ENCODE measurements at regions not wholly inside any gene's neighbourhood (a gene's known extent, or its start where the extent isn't known, plus 50 kb on each side); places are given as distances from the start of the nearest gene placed in this dataset.
"Not testable (repeated sequence)": the region's sequence is repeated elsewhere in the genome, so short reads cannot be mapped to it uniquely, and the experiment has no call there.

DNA sequence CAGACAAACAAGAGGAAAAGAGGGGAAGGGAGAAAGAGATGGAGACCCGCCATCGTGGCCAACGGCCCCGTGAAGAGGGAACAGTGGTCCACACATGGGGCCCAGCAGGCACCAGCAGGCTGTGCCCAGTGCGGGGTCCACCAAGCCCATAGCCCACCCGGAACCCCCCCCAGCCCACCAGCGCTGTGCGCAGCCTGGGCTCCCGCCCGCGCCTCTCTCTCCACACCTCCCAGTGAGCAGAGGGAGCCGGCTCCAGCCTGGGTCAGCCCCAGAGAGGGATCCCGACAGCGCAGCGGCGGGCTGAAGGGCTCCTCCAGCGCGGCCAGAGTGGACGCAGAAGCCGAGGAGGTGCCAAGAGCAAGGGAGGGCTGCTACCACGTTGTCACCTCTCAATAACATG, 105.0 kb upstream of the TMTC1 start:
- TF ChIP-seq, protein P1, sequence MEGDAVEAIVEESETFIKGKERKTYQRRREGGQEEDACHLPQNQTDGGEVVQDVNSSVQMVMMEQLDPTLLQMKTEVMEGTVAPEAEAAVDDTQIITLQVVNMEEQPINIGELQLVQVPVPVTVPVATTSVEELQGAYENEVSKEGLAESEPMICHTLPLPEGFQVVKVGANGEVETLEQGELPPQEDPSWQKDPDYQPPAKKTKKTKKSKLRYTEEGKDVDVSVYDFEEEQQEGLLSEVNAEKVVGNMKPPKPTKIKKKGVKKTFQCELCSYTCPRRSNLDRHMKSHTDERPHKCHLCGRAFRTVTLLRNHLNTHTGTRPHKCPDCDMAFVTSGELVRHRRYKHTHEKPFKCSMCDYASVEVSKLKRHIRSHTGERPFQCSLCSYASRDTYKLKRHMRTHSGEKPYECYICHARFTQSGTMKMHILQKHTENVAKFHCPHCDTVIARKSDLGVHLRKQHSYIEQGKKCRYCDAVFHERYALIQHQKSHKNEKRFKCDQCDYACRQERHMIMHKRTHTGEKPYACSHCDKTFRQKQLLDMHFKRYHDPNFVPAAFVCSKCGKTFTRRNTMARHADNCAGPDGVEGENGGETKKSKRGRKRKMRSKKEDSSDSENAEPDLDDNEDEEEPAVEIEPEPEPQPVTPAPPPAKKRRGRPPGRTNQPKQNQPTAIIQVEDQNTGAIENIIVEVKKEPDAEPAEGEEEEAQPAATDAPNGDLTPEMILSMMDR (IDR thresholded peaks at IDR 0.05; ENCODE audit: low read depth, low read length): no peak
- no peak for DNase-seq (ENCODE audit: extremely low read depth, low read depth)

GRCh38 chr12:29884957-29885356, 101.2 kb upstream of the TMTC1 start:
- DNase-seq (ENCODE audit: extremely low read depth, low read depth): not testable (repeated sequence)

- DNase-seq (ENCODE audit: extremely low read depth, low read depth): no peak
- TF ChIP-seq, protein P1 (IDR thresholded peaks at IDR 0.05; ENCODE audit: low read depth, low read length): no peak
These were observed 100.3 kb upstream of the TMTC1 start for GRCh38 chr12:29883941-29884554.

DNA sequence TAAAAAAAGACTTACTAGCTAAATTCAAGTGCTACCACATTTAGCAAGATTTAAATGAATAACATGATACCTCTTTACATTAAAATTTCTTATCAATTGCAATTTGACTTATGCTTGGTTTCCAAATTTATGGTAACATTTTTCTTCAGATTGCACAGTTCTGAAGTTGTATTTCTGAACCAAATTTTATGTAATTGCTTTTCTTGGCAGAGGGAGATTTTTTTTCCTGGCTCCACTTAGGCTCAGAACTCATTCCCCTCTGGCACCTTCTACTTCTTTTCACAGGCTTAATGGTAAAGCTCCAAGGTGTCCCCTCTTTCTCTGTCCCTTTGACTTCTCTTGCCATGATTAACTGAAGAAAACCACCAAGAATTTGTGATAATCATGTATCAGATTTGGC, 99.8 kb upstream of the TMTC1 start:
- no peak for DNase-seq (ENCODE audit: extremely low read depth, low read depth)
- TF ChIP-seq, protein P1 (IDR thresholded peaks at IDR 0.05; ENCODE audit: low read depth, low read length): no peak

DNA sequence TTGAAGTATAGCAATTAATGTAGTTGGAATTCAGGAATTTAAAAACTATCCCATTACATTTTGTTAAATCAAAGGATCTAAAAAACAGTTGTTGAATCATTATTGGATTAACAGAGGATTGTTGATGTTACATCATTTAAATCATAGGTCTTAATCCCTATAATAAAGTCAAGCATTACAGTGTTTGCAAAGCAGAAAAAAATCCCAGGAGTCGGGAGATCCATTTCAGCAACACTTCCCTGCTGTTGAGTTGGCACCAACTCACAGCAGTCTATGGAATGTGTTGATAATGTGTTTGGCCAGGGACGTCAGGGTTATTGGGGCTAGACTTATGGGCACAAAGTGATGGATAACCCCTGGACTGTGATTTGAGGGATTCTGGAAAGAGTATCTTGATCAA, 99.1 kb upstream of the TMTC1 start:
- TF ChIP-seq, protein P1 (IDR thresholded peaks at IDR 0.05; ENCODE audit: low read depth, low read length): no peak
- DNase-seq (ENCODE audit: extremely low read depth, low read depth): no peak

- TF ChIP-seq, protein P1 (IDR thresholded peaks at IDR 0.05; ENCODE audit: low read depth, low read length): no peak
- no peak for DNase-seq (ENCODE audit: extremely low read depth, low read depth)
These were observed 97.2 kb upstream of the TMTC1 start for GRCh38 chr12:29880987-29881386.

DNA sequence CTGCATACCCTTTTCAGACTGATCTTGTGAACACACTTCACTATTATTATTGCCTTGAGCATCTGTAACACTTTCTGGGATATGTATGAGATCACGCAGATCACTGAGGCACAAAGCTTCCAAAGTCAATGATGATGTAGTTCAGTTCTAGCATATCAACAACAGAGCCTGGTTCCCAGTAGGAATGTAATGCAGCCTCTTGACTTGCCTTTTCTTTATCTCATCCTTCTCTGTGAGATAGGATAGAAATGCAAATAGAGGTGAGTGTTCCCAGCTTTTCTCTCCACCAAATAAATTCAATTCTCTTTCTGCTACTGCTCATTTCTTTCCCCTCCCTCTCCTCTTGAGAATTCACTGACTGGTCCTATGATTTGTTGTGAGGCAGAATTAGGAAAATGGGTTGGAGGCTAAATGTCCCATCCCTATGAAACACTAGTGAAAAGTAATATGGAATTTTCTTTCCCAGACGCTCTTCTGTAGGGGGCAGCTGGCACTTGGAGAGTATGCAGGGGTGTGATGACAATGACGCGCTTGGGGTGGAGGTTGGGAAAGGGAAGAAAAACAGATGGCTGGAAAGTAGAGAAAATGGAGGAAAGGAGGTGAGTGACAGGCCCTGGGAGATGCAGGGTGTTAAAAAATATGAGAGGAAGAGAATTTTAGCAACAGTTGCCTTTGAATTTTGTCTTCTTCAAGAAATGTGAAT, 96.0 kb upstream of the TMTC1 start:
- TF ChIP-seq, protein P1 (IDR thresholded peaks at IDR 0.05; ENCODE audit: low read depth, low read length): no peak
- DNase-seq (ENCODE audit: extremely low read depth, low read depth): no peak

DNA sequence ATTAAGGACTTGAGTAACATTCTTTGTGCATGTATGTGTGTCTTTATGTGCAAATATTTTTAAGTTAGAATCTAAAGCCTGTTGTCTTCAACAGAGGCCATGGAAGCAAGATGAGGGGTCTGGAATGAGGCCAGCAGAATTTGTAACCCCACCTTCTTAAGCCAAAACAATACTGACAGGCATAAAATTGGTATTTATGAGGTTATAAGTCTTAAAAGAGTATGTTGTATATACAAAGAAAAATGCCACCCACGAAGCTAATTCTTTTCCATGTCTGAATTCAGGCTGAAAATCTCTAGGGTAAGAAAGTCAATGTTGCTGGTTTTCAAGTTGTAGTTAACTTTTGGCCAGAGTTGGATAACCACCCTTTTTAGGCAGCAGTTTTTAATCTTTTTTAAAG, 86.2 kb upstream of the TMTC1 start:
- TF ChIP-seq, protein P1 (IDR thresholded peaks at IDR 0.05; ENCODE audit: low read depth, low read length): no peak
- DNase-seq (ENCODE audit: extremely low read depth, low read depth): no peak

All from AG09319 (cell line).